Neuronal stem cell (in vitro differentiated cells): ENCODE measurements at regions not wholly inside any gene's neighbourhood (a gene's known extent, or its start where the extent isn't known, plus 50 kb on each side); places are given as distances from the start of the nearest gene placed in this dataset.
A peak's percentile ranks its signal among the peaks of the same experiment; 100 is the strongest.

ENCODE experiments used
- DNase-seq: peaks from one replicate; pipeline ENCODE4 v3.0.0-alpha.2; 2013; ENCODE audit warnings: low spot score
- H2AFZ ChIP-seq: one replicate; pipeline ENCODE4 v1.6.1; 2013; ENCODE audit warnings: mild to moderate bottlenecking, low read length, inconsistent platforms
- H2AK5ac ChIP-seq: 2 replicates; pipeline ENCODE4 v1.6.1; 2013; ENCODE audit warnings: low read depth, mild to moderate bottlenecking, inconsistent platforms, low read length, moderate library complexity, mixed read lengths
- H2BK120ac ChIP-seq: 2 replicates; pipeline ENCODE4 v1.6.1; 2013; ENCODE audit warnings: low read depth, mild to moderate bottlenecking, inconsistent platforms, low read length, moderate library complexity, mixed read lengths
- H2BK12ac ChIP-seq: one replicate; pipeline ENCODE4 v1.6.1; 2013; ENCODE audit warnings: low read length, inconsistent platforms
- H2BK15ac ChIP-seq: 2 replicates; pipeline ENCODE4 v1.6.1; 2013; ENCODE audit warnings: mild to moderate bottlenecking, low read length, inconsistent platforms, mixed read lengths
- H2BK5ac ChIP-seq: one replicate; pipeline ENCODE4 v1.6.1; 2013; ENCODE audit warnings: inconsistent platforms, mild to moderate bottlenecking, low read length, moderate library complexity
- H3K14ac ChIP-seq: one replicate; pipeline ENCODE4 v1.6.1; 2013; ENCODE audit warnings: low read length, inconsistent platforms
- H3K18ac ChIP-seq: 2 replicates; pipeline ENCODE4 v1.6.1; 2013; ENCODE audit warnings: low read length, inconsistent platforms
- H3K23ac ChIP-seq: 2 replicates; pipeline ENCODE4 v1.6.1; 2013; ENCODE audit warnings: low read depth, mild to moderate bottlenecking, mixed read lengths, low read length, inconsistent platforms; ENCODE audit not compliant: poor library complexity
- H3K27ac ChIP-seq: replicated peaks from 3 replicates; pipeline ENCODE4 v1.5.1; 2013; ENCODE audit warnings: low read length, inconsistent platforms
- H3K27me3 ChIP-seq, 3 experiments: 2 replicates each; pipeline ENCODE4 v1.6.1; 2013; ENCODE audit warnings: low read length in 3 of 3, mild to moderate bottlenecking in 2 of 3, inconsistent platforms in 1 of 3, low read depth in 1 of 3, mixed read lengths in 1 of 3, moderate library complexity in 1 of 3; ENCODE audit not compliant: control insufficient read depth in 3 of 3, insufficient read depth in 3 of 3
- H3K36me3 ChIP-seq, 2 donors: replicated peaks in 1 of 2; 2 replicates each; pipeline ENCODE4 v1.6.1; 2013; ENCODE audit warnings: low read length in 2 of 2; ENCODE audit not compliant: control insufficient read depth in 2 of 2, insufficient read depth in 2 of 2
- H3K4ac ChIP-seq: 2 replicates; pipeline ENCODE4 v1.6.1; 2013; ENCODE audit warnings: inconsistent platforms, mild to moderate bottlenecking, low read length, moderate library complexity
- H3K4me1 ChIP-seq, 2 donors: 1 replicate in 1 of 2; 2 replicates in 1 of 2; pipeline ENCODE4 v1.6.1; 2013; ENCODE audit warnings: low read length in 2 of 2, low read depth in 1 of 2; ENCODE audit not compliant: control insufficient read depth in 2 of 2, insufficient read depth in 1 of 2
- H3K4me2 ChIP-seq: one replicate; pipeline ENCODE4 v1.6.1; 2013; ENCODE audit warnings: mild to moderate bottlenecking, low read length, inconsistent platforms; ENCODE audit not compliant: insufficient read depth, poor library complexity, severe bottlenecking
- H3K4me3 ChIP-seq, 2 donors: 2 replicates each; pipeline ENCODE4 v1.5.1; 2013; ENCODE audit warnings: low read length in 2 of 2, mild to moderate bottlenecking in 2 of 2, inconsistent platforms in 1 of 2, moderate library complexity in 1 of 2
- H3K79me1 ChIP-seq: one replicate; pipeline ENCODE4 v1.6.1; 2013; ENCODE audit warnings: low read depth, mild to moderate bottlenecking, inconsistent platforms, low read length, moderate library complexity
- H3K9ac ChIP-seq: one replicate; pipeline ENCODE4 v1.6.1; 2013; ENCODE audit warnings: mild to moderate bottlenecking, low read depth, low read length, inconsistent platforms; ENCODE audit not compliant: poor library complexity
- H3K9me3 ChIP-seq, 2 donors: replicated peaks in 1 of 2; 2 replicates each; pipeline versions ENCODE3 to v1.6.1; 2013; ENCODE audit warnings: low read length in 2 of 2, mild to moderate bottlenecking in 2 of 2, inconsistent platforms in 1 of 2, low read depth in 1 of 2, mixed read lengths in 1 of 2, moderate library complexity in 1 of 2; ENCODE audit not compliant: control insufficient read depth in 2 of 2, insufficient read depth in 1 of 2
- H4K8ac ChIP-seq: one replicate; pipeline ENCODE4 v1.6.1; 2013; ENCODE audit warnings: low read depth, mild to moderate bottlenecking, inconsistent platforms, low read length, moderate library complexity
- H4K91ac ChIP-seq: one replicate; pipeline ENCODE4 v1.6.1; 2013; ENCODE audit warnings: low read length, low read depth, mild to moderate bottlenecking, inconsistent platforms; ENCODE audit not compliant: poor library complexity
- WGBS, 2 donors: extraction: QIAGEN DNeasy Blood & Tissue Kit; methylation state at CpG; one replicate each; pipeline ENCODE4 v1.1.7; 2013; ENCODE audit warnings: missing lambda C conversion rate in 2 of 2, mixed read lengths in 1 of 2; ENCODE audit not compliant: insufficient read length in 2 of 2, insufficient replicate concordance in 1 of 2; ENCODE audit errors: extremely low coverage in 2 of 2; 5-methylcytosine and 5-hydroxymethylcytosine counted together

GRCh38 chr16:61575617-61576016 is 460.6 kb downstream of the CDH8 start:
- H3K79me1 ChIP-seq: no peaks in the 10 kb centered on the region
- H2BK15ac ChIP-seq: no peak overlapping the region
- H3K14ac ChIP-seq: peak overlapping the region; percentile 5
- no peak overlapping the region for H4K8ac ChIP-seq
- no peak overlapping the region for H4K91ac ChIP-seq
- no peak overlapping the region for H3K4me3 ChIP-seq
- H2BK120ac ChIP-seq: no peak overlapping the region
- peaks cover 0 to 4% of the 10 kb centered on the region in 2 donors for H3K9me3 ChIP-seq
- H3K4me1 ChIP-seq: no peaks in the 10 kb centered on the region
- H3K4me2 ChIP-seq: no peak overlapping the region
- H3K36me3 ChIP-seq: no peaks in the 10 kb centered on the region
- H3K9ac ChIP-seq: no peak overlapping the region
- no peak overlapping the region for H3K4ac ChIP-seq
- H3K18ac ChIP-seq: no peak overlapping the region
- H3K23ac ChIP-seq: no peak overlapping the region
- H2BK12ac ChIP-seq: no peak overlapping the region
- DNase-seq: no peak
- H2AFZ ChIP-seq: peak overlapping the region; percentile 24
- no peak overlapping the region for H2AK5ac ChIP-seq
- no peaks in the 10 kb centered on the region for H3K27me3 ChIP-seq
- H2BK5ac ChIP-seq: no peak overlapping the region
- WGBS, 2 donors: no CpG with 5 or more reads among the region's 3 CpGs
- H3K27ac ChIP-seq: no peak overlapping the region

GRCh38 chr16:61569028-61569427 is 467.2 kb downstream of the CDH8 start:
- no peak overlapping the region for H2BK5ac ChIP-seq
- H2BK120ac ChIP-seq: no peak overlapping the region
- no peak for DNase-seq
- no peaks in the 10 kb centered on the region for H3K9me3 ChIP-seq
- no peak overlapping the region for H3K4me2 ChIP-seq
- no peak overlapping the region for H3K18ac ChIP-seq
- no peak overlapping the region for H3K4ac ChIP-seq
- no peak overlapping the region for H3K14ac ChIP-seq
- no peak overlapping the region for H4K91ac ChIP-seq
- H3K36me3 ChIP-seq: no peaks in the 10 kb centered on the region
- no peak overlapping the region for H3K9ac ChIP-seq
- H3K23ac ChIP-seq: no peak overlapping the region
- peaks cover 0 to 2% of the 10 kb centered on the region in 2 donors for H3K4me1 ChIP-seq
- H3K79me1 ChIP-seq: no peaks in the 10 kb centered on the region
- H3K27me3 ChIP-seq: no peaks in the 10 kb centered on the region
- no peak overlapping the region for H2BK15ac ChIP-seq
- WGBS, 2 donors: no CpG with 5 or more reads among the region's 2 CpGs
- H2AFZ ChIP-seq: no peak overlapping the region
- no peak overlapping the region for H2BK12ac ChIP-seq
- no peak overlapping the region for H4K8ac ChIP-seq
- no peak overlapping the region for H3K4me3 ChIP-seq
- H2AK5ac ChIP-seq: no peak overlapping the region
- H3K27ac ChIP-seq: no peak overlapping the region

GRCh38 chr16:61564716-61565115 is 471.5 kb downstream of the CDH8 start:
- Histone ChIP-seq H2AK5ac (no peak overlapping the region), H2BK12ac (no peak overlapping the region), H4K91ac (no peak overlapping the region), H3K14ac (no peak overlapping the region), H3K4me1 (peaks cover 0 to 2% of the 10 kb centered on the region in 2 donors), H3K27ac (no peak overlapping the region), H3K18ac (no peak overlapping the region), H3K9ac (no peak overlapping the region), H3K36me3 (no peaks in the 10 kb centered on the region), H3K4me3 (no peak overlapping the region), H4K8ac (no peak overlapping the region), H2BK15ac (no peak overlapping the region), H3K4me2 (no peak overlapping the region), H3K27me3 (no peaks in the 10 kb centered on the region), H3K4ac (no peak overlapping the region), H3K79me1 (no peaks in the 10 kb centered on the region), H3K9me3 (no peaks in the 10 kb centered on the region), H3K23ac (no peak overlapping the region), H2BK5ac (no peak overlapping the region), H2AFZ (no peak overlapping the region), H2BK120ac (no peak overlapping the region)
- WGBS, 2 donors: no CpG with 5 or more reads among the region's 2 CpGs
- DNase-seq: no peak

DNA sequence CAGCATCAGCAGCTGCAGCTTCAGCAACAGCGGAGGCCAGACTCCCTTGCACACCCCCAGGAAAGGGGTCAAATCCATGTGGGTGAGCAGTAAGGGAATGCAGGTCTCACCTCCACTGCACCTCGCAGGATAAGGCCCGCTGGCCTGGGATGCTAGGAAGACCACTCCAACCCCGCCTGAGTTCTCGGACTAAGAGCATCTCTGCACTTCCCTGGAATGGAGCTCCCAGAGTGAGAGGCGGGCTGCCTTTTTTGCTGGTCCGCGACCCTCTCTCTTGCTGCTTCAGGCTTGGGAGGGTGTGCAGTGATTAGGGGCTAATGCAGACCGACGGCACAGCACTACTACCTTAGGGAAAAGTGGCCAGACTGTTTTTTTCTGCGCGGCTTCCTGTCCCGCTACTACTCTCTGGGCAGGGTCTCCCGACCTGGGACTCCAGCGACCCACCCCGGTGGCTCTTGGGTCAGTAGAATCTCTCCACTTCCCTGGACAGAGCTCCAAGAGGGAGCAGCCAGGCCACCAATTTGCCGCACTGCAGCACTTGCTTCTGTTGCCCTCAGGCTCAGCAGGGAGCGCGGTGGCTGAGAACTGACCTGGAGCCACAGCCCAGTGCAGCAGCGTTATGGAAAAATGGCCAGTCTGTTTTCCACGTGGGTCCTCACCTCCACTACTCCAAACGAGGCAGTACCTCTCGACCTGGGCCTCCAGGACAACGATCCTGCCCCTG is 480.4 kb downstream of the CDH8 start:
- Histone ChIP-seq H3K4me2 (no peak overlapping the region), H3K23ac (no peak overlapping the region), H4K8ac (peak overlapping the region; percentile 92), H2BK120ac (peak overlapping the region; percentile 28), H2BK12ac (peak overlapping the region; percentile 0), H3K14ac (peak overlapping the region; percentile 21), H2AK5ac (peak overlapping the region; percentile 46), H3K4ac (peak overlapping the region; percentile 98), H3K27me3 (peaks cover 0 to 1% (median 0%) of the 10 kb centered on the region in 3 experiments), H3K18ac (peak overlapping the region; percentile 70), H3K4me1 (no peaks in the 10 kb centered on the region), H3K27ac (no peak overlapping the region), H3K36me3 (no peaks in the 10 kb centered on the region), H2AFZ (no peak overlapping the region), H2BK15ac (peak overlapping the region; percentile 64), H3K9me3 (no peaks in the 10 kb centered on the region), H2BK5ac (no peak overlapping the region), H3K4me3 (no peak overlapping the region), H3K79me1 (no peaks in the 10 kb centered on the region), H3K9ac (no peak overlapping the region), H4K91ac (no peak overlapping the region)
- no CpG with 5 or more reads among the region's 24 CpGs for WGBS, 2 donors
- no peak for DNase-seq
